Type B pancreatic cell (in vitro differentiated cells): ENCODE measurements at regions not wholly inside any gene's neighbourhood (a gene's known extent, or its start where the extent isn't known, plus 50 kb on each side); places are given as distances from the start of the nearest gene placed in this dataset.

Experiments
- DNase-seq: peaks from one replicate; pipeline ENCODE4 v3.0.0; 2021; ENCODE audit warnings: mixed read lengths; ENCODE audit not compliant: unreplicated experiment; ENCODE audit errors: extremely low spot score
- H3K27ac Mint-ChIP-seq: 2 replicates; pipeline ENCODE4 v1.8.0; 2021; ENCODE audit warnings: mild to moderate bottlenecking, mixed read lengths
- H3K27me3 Mint-ChIP-seq: 2 replicates; pipeline ENCODE4 v1.8.0; 2021; ENCODE audit warnings: mixed read lengths
- H3K36me3 Mint-ChIP-seq: 2 replicates; pipeline ENCODE4 v1.8.0; 2021; ENCODE audit warnings: mixed read lengths
- H3K4me1 Mint-ChIP-seq: one replicate; pipeline ENCODE4 v1.8.0; 2021; ENCODE audit warnings: mixed read lengths; ENCODE audit not compliant: unreplicated experiment
- H3K4me3 Mint-ChIP-seq: 2 replicates; pipeline ENCODE4 v1.8.0; 2021; ENCODE audit warnings: mild to moderate bottlenecking, mixed read lengths
- H3K9me3 Mint-ChIP-seq: 2 replicates; pipeline ENCODE4 v1.8.0; 2021; ENCODE audit warnings: mixed read lengths
- CTCF ChIP-seq: fragments of 200-600 bp; sonication (generic); conservative IDR thresholded peaks from 2 replicates; pipeline ENCODE4 v1.5.0; 2021; ENCODE audit warnings: antibody characterized with exemption, mild to moderate bottlenecking

DNA sequence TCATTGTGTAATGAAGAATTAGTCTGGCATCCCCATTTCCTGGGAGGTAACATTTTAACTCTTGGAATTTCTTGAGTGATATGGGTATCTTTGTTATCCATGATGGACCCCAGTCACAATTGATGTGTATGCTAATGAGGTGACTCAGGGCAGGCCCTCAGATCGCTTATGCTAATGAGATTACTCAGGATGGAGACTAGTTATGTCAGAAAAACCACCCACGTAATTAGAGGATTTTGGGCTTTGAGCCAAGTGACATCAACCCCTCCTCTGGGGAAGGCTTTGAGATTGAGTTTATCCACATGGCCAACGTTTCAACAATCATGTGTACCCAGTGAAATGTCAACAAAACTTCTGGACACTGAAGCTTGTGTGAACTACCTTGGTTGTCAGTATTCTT is 772.7 kb downstream of the STPG2 start:
- H3K27me3 Mint-ChIP-seq, result no peaks in the 10 kb centered on the region
- H3K36me3 Mint-ChIP-seq, result peaks cover 4% of the 10 kb centered on the region
- peaks cover 19% of the 10 kb centered on the region for H3K4me1 Mint-ChIP-seq
- H3K27ac Mint-ChIP-seq, result no peak overlapping the region
- TF ChIP-seq CTCF, result no peak
- no peak overlapping the region for H3K4me3 Mint-ChIP-seq
- H3K9me3 Mint-ChIP-seq, result peaks cover 15% of the 10 kb centered on the region
- DNase-seq, result no peak

GRCh38 chr4:97374526-97374925 is 768.8 kb downstream of the STPG2 start:
- Mint-ChIP-seq H3K4me3 (no peak overlapping the region), H3K4me1 (no peaks in the 10 kb centered on the region), H3K27me3 (no peaks in the 10 kb centered on the region), H3K36me3 (no peaks in the 10 kb centered on the region), H3K9me3 (peaks cover 9% of the 10 kb centered on the region), H3K27ac (no peak overlapping the region)
- DNase-seq, result no peak
- TF ChIP-seq CTCF, result no peak

DNA sequence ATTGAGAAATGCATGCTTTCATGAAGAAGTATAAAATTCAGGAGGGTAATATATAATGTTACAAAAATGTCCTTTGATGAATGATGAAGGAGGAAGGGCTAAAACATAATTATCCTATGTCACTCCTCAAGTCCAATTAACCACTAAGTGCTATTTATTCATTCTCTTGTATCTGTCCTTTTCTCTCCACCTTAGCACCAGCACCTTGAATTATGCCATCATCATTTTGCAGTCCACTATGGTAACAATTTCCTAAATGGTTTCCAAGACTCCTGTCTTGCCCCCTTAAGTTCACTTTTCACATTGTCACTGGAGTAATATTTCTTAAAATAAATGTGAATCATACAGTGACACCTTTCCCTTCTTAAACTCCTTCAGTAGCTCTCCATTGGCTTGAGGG is 756.3 kb downstream of the STPG2 start:
- no peak for TF ChIP-seq CTCF
- Mint-ChIP-seq H3K4me3 (no peak overlapping the region), H3K36me3 (no peaks in the 10 kb centered on the region), H3K27me3 (no peaks in the 10 kb centered on the region), H3K4me1 (no peaks in the 10 kb centered on the region), H3K27ac (no peak overlapping the region), H3K9me3 (peaks cover 4% of the 10 kb centered on the region)
- DNase-seq, result no peak

DNA sequence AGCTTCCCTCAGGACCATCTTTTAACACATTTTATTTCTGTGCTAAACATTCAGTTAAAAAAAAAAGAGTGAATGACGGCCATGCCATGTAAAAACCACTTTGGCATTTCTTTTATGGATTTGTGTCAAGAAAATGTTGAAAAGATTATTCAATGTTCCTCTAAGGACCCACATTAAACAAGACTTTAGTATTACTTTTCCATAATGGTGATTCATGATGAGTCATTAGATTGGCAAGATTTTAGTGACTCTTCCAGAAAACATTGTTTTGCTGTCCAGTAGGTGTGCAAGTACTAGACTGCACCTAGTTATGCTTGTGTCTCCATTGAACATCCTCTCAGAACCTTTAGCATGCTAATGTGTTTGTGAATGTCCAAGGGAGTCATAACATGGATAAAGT is 748.6 kb downstream of the STPG2 start:
- Mint-ChIP-seq H3K27me3 (no peaks in the 10 kb centered on the region), H3K36me3 (no peaks in the 10 kb centered on the region), H3K27ac (no peak overlapping the region), H3K4me1 (peaks cover 10% of the 10 kb centered on the region), H3K9me3 (no peaks in the 10 kb centered on the region), H3K4me3 (no peak overlapping the region)
- no peak for DNase-seq
- TF ChIP-seq CTCF, result no peak

DNA sequence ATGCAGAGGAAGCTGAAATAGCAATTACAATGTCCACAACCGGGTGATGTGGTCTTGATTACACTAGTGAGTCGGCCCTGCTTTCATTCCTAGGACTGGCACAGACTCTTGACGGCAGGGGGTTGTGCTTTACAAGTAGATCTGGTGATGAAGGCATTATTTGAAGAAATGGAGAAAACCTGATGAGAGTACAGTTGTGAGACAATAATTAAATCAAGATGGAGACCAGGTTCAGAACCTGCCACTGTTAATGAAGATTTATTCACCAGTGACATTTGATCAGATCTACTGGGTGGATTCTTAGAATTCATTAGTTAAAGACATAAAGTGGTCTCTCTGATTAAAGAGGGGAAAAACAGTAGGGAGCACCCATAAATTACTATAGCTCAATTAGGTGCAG is 747.2 kb downstream of the STPG2 start:
- no peak for TF ChIP-seq CTCF
- H3K27ac Mint-ChIP-seq, result no peak overlapping the region

GRCh38 chr4:97396605-97397004 is 746.7 kb downstream of the STPG2 start:
- peaks cover 10% of the 10 kb centered on the region for H3K4me1 Mint-ChIP-seq
- no peak overlapping the region for H3K4me3 Mint-ChIP-seq
- H3K27ac Mint-ChIP-seq, result no peak overlapping the region
- TF ChIP-seq CTCF, result no peak
- peaks cover 7% of the 10 kb centered on the region for H3K9me3 Mint-ChIP-seq
- no peaks in the 10 kb centered on the region for H3K27me3 Mint-ChIP-seq
- DNase-seq, result no peak
- H3K36me3 Mint-ChIP-seq, result no peaks in the 10 kb centered on the region

More for the DNA sequence above, 747.2 kb downstream of the STPG2 start:
- DNase-seq, result no peak
- Mint-ChIP-seq H3K4me3 (peak overlapping the region; percentile 13), H3K4me1 (peaks cover 10% of the 10 kb centered on the region), H3K9me3 (peaks cover 7% of the 10 kb centered on the region), H3K36me3 (no peaks in the 10 kb centered on the region), H3K27me3 (no peaks in the 10 kb centered on the region)
